ENCODE measurements at regions not wholly inside any gene's neighbourhood (a gene's known extent, or its start where the extent isn't known, plus 50 kb on each side); places are given as distances from the start of the nearest gene placed in this dataset.

GRCh38 chr20:60212695-60213094 is 254.5 kb downstream of the CDH26 start:
- no peak overlapping the region for H3K27ac ChIP-seq
- TF ChIP-seq CTCF (IDR thresholded peaks at IDR 0.05) = no peak
- H3K4me3 ChIP-seq (ENCODE audit: low read depth in 1 of 2, low read length in 1 of 2) = no peak overlapping the region

GRCh38 chr20:60213126-60213893 is 255.1 kb downstream of the CDH26 start:
- Histone ChIP-seq H3K27me3 (no peaks in the 10 kb centered on the region), H3K4me3 (ENCODE audit: low read depth in 1 of 2, low read length in 1 of 2) (no peak overlapping the region), H3K4me1 (ENCODE audit: control insufficient read depth in 1 of 2, insufficient read depth in 1 of 2, low read depth in 1 of 2, low read length in 1 of 2) (peaks cover 10 to 19% of the 10 kb centered on the region in 2 experiments), H3K36me3 (peaks cover 12% of the 10 kb centered on the region), H3K9me3 (no peaks in the 10 kb centered on the region), H3K27ac (no peak overlapping the region)
- TF ChIP-seq CTCF (IDR thresholded peaks at IDR 0.05) = no peak

More at GRCh38 chr20:60212695-60213094, 254.5 kb downstream of the CDH26 start:
- Histone ChIP-seq H3K36me3 (peaks cover 12% of the 10 kb centered on the region), H3K27me3 (no peaks in the 10 kb centered on the region), H3K4me1 (ENCODE audit: control insufficient read depth in 1 of 2, insufficient read depth in 1 of 2, low read depth in 1 of 2, low read length in 1 of 2) (peaks cover 10 to 19% of the 10 kb centered on the region in 2 experiments), H3K9me3 (no peaks in the 10 kb centered on the region)

GRCh38 chr20:60214901-60215815 is 256.9 kb downstream of the CDH26 start:
- Histone ChIP-seq H3K27ac (peak overlapping the region; percentile 59), H3K4me3 (ENCODE audit: low read depth in 1 of 2, low read length in 1 of 2) (no peak overlapping the region), H3K27me3 (no peaks in the 10 kb centered on the region), H3K36me3 (peaks cover 15% of the 10 kb centered on the region), H3K4me1 (ENCODE audit: control insufficient read depth in 1 of 2, insufficient read depth in 1 of 2, low read depth in 1 of 2, low read length in 1 of 2) (peaks cover 10 to 19% of the 10 kb centered on the region in 2 experiments), H3K9me3 (no peaks in the 10 kb centered on the region)
- no peak for TF ChIP-seq CTCF (IDR thresholded peaks at IDR 0.05)

GRCh38 chr20:60215816-60216730 is 257.9 kb downstream of the CDH26 start:
- H3K27ac ChIP-seq = peak overlapping the region; percentile 59
- no peak overlapping the region for H3K4me3 ChIP-seq (ENCODE audit: low read depth in 1 of 2, low read length in 1 of 2)
- peaks cover 8 to 15% of the 10 kb centered on the region in 2 experiments for H3K4me1 ChIP-seq (ENCODE audit: control insufficient read depth in 1 of 2, insufficient read depth in 1 of 2, low read depth in 1 of 2, low read length in 1 of 2)
- TF ChIP-seq CTCF (IDR thresholded peaks at IDR 0.05) = no peak
- H3K36me3 ChIP-seq = peaks cover 22% of the 10 kb centered on the region
- no peaks in the 10 kb centered on the region for H3K9me3 ChIP-seq
- H3K27me3 ChIP-seq = no peaks in the 10 kb centered on the region

- TF ChIP-seq CTCF (IDR thresholded peaks at IDR 0.05) = no peak
- no peak overlapping the region for H3K27ac ChIP-seq
Measured at GRCh38 chr20:60219231-60219630, 261.0 kb downstream of the CDH26 start.

More at GRCh38 chr20:60219231-60219630, 261.0 kb downstream of the CDH26 start:
- Histone ChIP-seq H3K4me1 (ENCODE audit: control insufficient read depth in 1 of 2, insufficient read depth in 1 of 2, low read depth in 1 of 2, low read length in 1 of 2) (peaks cover 7 to 20% of the 10 kb centered on the region in 2 experiments), H3K36me3 (peaks cover 19% of the 10 kb centered on the region), H3K4me3 (ENCODE audit: low read depth in 1 of 2, low read length in 1 of 2) (no peak overlapping the region), H3K9me3 (no peaks in the 10 kb centered on the region), H3K27me3 (no peaks in the 10 kb centered on the region)
